SU-DHL-6 (cell line): ENCODE measurements at regions not wholly inside any gene's neighbourhood (a gene's known extent, or its start where the extent isn't known, plus 50 kb on each side); places are given as distances from the start of the nearest gene placed in this dataset.

Experiments used
- H2AFZ ChIP-seq: fragments of 200-600 bp; sonication (generic); 2 replicates; pipeline ENCODE4 v1.6.1; 2014; ENCODE audit warnings: low read depth, mild to moderate bottlenecking, moderate library complexity, mixed read lengths, antibody characterized with exemption, low read length; ENCODE audit not compliant: severe bottlenecking
- H3F3A ChIP-seq: fragments of 200-600 bp; shearing (Covaris generic); 2 replicates; pipeline ENCODE4 v1.6.0; 2016; ENCODE audit warnings: antibody characterized with exemption, mild to moderate bottlenecking; ENCODE audit not compliant: insufficient read depth
- H3K27ac ChIP-seq: fragments of 200-600 bp; sonication (generic); 2 replicates; pipeline ENCODE4 v1.5.1; 2016; ENCODE audit warnings: low read depth, mild to moderate bottlenecking, low read length, moderate library complexity, mixed read lengths
- H3K27me3 ChIP-seq: fragments of 200-600 bp; sonication (generic), shearing (Covaris generic); 2 replicates; pipeline ENCODE4 v1.6.0; 2014; ENCODE audit warnings: mild to moderate bottlenecking, low read length
- H3K36me3 ChIP-seq: fragments of 200-600 bp; sonication (generic); 2 replicates; pipeline ENCODE4 v1.6.1; 2014; ENCODE audit warnings: mild to moderate bottlenecking, low read length, mixed read lengths
- H3K4me2 ChIP-seq: fragments of 300-600, 200-600 bp; shearing (Covaris generic), sonication (generic); 2 replicates; pipeline ENCODE4 v1.6.0; 2014; ENCODE audit warnings: low read length, low read depth, mild to moderate bottlenecking; ENCODE audit not compliant: poor library complexity, severe bottlenecking
- H3K4me3 ChIP-seq: fragments of 200-600 bp; sonication (generic); 2 replicates; pipeline ENCODE4 v1.5.1; 2014; ENCODE audit warnings: antibody characterized with exemption, low read length, mild to moderate bottlenecking, mixed read lengths; ENCODE audit not compliant: insufficient read depth, poor library complexity, severe bottlenecking
- H3K79me2 ChIP-seq: fragments of 200-600 bp; sonication (generic); 2 replicates; pipeline ENCODE4 v1.6.1; 2014; ENCODE audit warnings: mild to moderate bottlenecking, low read length, moderate library complexity; ENCODE audit not compliant: insufficient read depth
- H3K9ac ChIP-seq: fragments of 200-600 bp; sonication (generic); 2 replicates; pipeline ENCODE4 v1.7.0; 2014; ENCODE audit warnings: mild to moderate bottlenecking, low read length
- H3K9me2 ChIP-seq: fragments of 200-600 bp; sonication (generic); replicated peaks from 2 replicates; pipeline ENCODE4 v1.6.1; 2014; ENCODE audit warnings: low read length; ENCODE audit not compliant: insufficient read depth
- H3K9me3 ChIP-seq: fragments of 200-600 bp; sonication (generic); 2 replicates; pipeline ENCODE4 v1.6.1; 2014; ENCODE audit warnings: low read length, mixed read lengths; ENCODE audit not compliant: insufficient read depth
- H4K20me1 ChIP-seq: fragments of 200-600 bp; sonication (generic); 2 replicates; pipeline ENCODE4 v1.6.1; 2014; ENCODE audit warnings: low read depth, mild to moderate bottlenecking, antibody characterized with exemption, low read length, moderate library complexity, mixed read lengths
- EZH2phosphoT487 ChIP-seq: fragments of 200-600 bp; sonication (generic), shearing (Covaris generic); conservative IDR thresholded peaks from 2 replicates; pipeline ENCODE4 v1.6.1; 2018; ENCODE audit warnings: mild to moderate bottlenecking, antibody characterized with exemption, low read length, moderate library complexity, mixed read lengths
- TF ChIP-seq, protein P1 (sequence below): fragments of 200-600 bp; sonication (generic); IDR thresholded peaks from one replicate; pipeline ENCODE4 v1.5.1; 2017; ENCODE audit warnings: antibody characterized with exemption, mild to moderate bottlenecking, low read length, moderate library complexity; ENCODE audit not compliant: insufficient read depth, poor library complexity, severe bottlenecking

DNA sequence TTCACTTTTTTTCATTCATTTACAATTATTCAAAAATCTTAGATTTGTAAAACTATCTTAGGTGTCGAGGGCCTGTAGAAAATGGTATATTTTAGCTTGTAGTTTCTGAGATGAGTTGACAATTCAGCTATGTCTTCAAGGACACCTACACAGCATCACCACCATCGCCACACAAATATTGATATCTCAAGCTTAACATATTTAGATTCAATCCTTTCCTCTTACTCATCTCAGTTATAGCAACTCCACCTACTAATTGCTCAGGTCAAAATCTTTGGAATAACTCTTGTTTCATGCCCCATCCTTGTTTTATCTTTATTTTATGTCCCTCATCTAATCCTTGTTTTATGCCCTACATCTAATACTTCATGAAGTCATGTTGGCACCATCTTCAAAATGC lies 276.8 kb downstream of the CDH11 start:
- Histone ChIP-seq H3K9me3 (no peaks in the 10 kb centered on the region), H3K27me3 (no peaks in the 10 kb centered on the region), H3K9me2 (no peaks in the 10 kb centered on the region), H3F3A (no peaks in the 10 kb centered on the region), H3K79me2 (no peaks in the 10 kb centered on the region), H2AFZ (no peak overlapping the region), H3K9ac (no peak overlapping the region), H3K27ac (no peak overlapping the region), H4K20me1 (no peaks in the 10 kb centered on the region), H3K4me3 (no peak overlapping the region), H3K4me2 (no peak overlapping the region), H3K36me3 (no peaks in the 10 kb centered on the region)
- TF ChIP-seq EZH2phosphoT487 = no peak
- TF ChIP-seq, protein P1, sequence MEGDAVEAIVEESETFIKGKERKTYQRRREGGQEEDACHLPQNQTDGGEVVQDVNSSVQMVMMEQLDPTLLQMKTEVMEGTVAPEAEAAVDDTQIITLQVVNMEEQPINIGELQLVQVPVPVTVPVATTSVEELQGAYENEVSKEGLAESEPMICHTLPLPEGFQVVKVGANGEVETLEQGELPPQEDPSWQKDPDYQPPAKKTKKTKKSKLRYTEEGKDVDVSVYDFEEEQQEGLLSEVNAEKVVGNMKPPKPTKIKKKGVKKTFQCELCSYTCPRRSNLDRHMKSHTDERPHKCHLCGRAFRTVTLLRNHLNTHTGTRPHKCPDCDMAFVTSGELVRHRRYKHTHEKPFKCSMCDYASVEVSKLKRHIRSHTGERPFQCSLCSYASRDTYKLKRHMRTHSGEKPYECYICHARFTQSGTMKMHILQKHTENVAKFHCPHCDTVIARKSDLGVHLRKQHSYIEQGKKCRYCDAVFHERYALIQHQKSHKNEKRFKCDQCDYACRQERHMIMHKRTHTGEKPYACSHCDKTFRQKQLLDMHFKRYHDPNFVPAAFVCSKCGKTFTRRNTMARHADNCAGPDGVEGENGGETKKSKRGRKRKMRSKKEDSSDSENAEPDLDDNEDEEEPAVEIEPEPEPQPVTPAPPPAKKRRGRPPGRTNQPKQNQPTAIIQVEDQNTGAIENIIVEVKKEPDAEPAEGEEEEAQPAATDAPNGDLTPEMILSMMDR = no peak

DNA sequence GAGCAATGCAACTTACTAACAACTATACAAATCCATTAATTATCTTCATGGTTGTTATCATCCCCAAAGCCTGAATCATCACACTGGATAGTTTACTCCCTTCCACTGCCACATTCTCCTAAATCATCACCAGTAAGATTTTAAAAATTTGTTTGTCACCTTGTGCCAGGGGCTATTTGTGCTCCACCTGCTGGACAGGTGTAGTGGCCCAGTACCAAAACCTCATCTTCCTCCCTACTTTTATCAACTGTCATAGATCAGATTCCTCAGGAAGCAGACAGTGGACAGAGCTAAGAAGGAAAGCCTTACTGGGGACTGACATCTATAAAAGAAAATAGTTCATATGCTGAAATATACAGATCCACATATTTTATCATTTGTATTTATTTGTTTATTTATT lies 280.4 kb downstream of the CDH11 start:
- Histone ChIP-seq H3K9ac (no peak overlapping the region), H3F3A (no peaks in the 10 kb centered on the region), H2AFZ (no peak overlapping the region), H3K27ac (no peak overlapping the region), H3K79me2 (no peaks in the 10 kb centered on the region), H4K20me1 (no peaks in the 10 kb centered on the region), H3K9me2 (no peaks in the 10 kb centered on the region), H3K36me3 (no peaks in the 10 kb centered on the region), H3K27me3 (no peaks in the 10 kb centered on the region), H3K4me3 (no peak overlapping the region), H3K9me3 (no peaks in the 10 kb centered on the region), H3K4me2 (no peak overlapping the region)
- TF ChIP-seq, protein P1 = no peak
- TF ChIP-seq EZH2phosphoT487 = no peak

DNA sequence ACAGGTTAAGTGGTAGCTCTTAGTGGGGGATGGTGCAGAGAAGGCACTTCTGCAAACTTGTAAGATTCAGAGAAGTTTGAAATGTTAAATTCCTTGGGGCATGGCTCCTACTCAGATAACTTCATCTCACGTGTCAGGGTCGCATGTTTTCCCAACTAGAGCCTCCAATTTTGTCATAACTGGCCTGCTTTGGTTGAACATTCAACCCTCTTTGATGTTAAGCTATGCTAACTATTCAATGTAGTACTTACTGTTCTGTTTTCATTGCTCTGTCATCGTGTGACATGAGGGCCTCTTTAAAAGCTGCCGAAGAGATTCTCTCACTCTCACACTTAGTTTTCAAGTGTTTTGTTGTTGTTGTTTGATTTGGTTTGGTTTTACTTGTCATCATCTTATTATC lies 280.8 kb downstream of the CDH11 start:
- H3K9ac ChIP-seq = no peak overlapping the region
- no peaks in the 10 kb centered on the region for H3K79me2 ChIP-seq
- no peaks in the 10 kb centered on the region for H3K9me2 ChIP-seq
- H3K4me3 ChIP-seq = no peak overlapping the region
- no peaks in the 10 kb centered on the region for H3K9me3 ChIP-seq
- no peaks in the 10 kb centered on the region for H3F3A ChIP-seq
- H3K4me2 ChIP-seq = no peak overlapping the region
- H3K27me3 ChIP-seq = no peaks in the 10 kb centered on the region
- no peak for TF ChIP-seq EZH2phosphoT487
- TF ChIP-seq, protein P1 = no peak
- no peaks in the 10 kb centered on the region for H4K20me1 ChIP-seq
- no peak overlapping the region for H3K27ac ChIP-seq
- H3K36me3 ChIP-seq = no peaks in the 10 kb centered on the region
- no peak overlapping the region for H2AFZ ChIP-seq
